Panc1 (cell line): ENCODE measurements at regions not wholly inside any gene's neighbourhood (a gene's known extent, or its start where the extent isn't known, plus 50 kb on each side); places are given as distances from the start of the nearest gene placed in this dataset.

Experiments
- ATAC-seq: fragments of 200-7000 bp; cut with Tn5 transposase; 2 replicates; pipeline ENCODE4 v1.9.1; 2020; ENCODE audit warnings: mild to moderate bottlenecking, moderate library complexity
- BruUV-seq: library from RNA; stranded (reverse); fragments of 400-500 nt; replicated peaks from 2 replicates; lab custom pipeline; 2021; lab: Mats Ljungman, UMichigan
- CTCF ChIA-PET: fragments of 300-600 bp; sonication (Branson Sonifier 250); formaldehyde crosslinking; loops from one replicate; lab custom pipeline; 2022; ENCODE audit warnings: antibody characterized with exemption; lab: Charles Lee
- POLR2A ChIA-PET: fragments of 300-600 bp; sonication (Branson Sonifier 250); formaldehyde crosslinking; loops from one replicate; lab custom pipeline; 2022; ENCODE audit warnings: antibody characterized with exemption; lab: Charles Lee
- DNase-seq: peaks from one replicate; pipeline ENCODE4 v3.0.0-alpha.2; 2010; ENCODE audit warnings: low read depth, low spot score
- H3K27ac ChIP-seq: 2 replicates; pipeline ENCODE4 v1.5.1; 2011; ENCODE audit warnings: mild to moderate bottlenecking, low read length, inconsistent platforms
- H3K27me3 ChIP-seq: fragments of 200-500 bp; sonication (Bioruptor generic); 2 replicates; pipeline ENCODE4 v1.6.0; 2014; ENCODE audit warnings: low read length, inconsistent platforms; ENCODE audit not compliant: control insufficient read depth, insufficient read depth
- H3K36me3 ChIP-seq: fragments of 200-500 bp; sonication (Bioruptor generic); 2 replicates; pipeline ENCODE4 v1.5.1; 2014; ENCODE audit warnings: inconsistent platforms, mild to moderate bottlenecking, low read length, moderate library complexity; ENCODE audit not compliant: control insufficient read depth, insufficient read depth
- H3K4me1 ChIP-seq: 2 replicates; pipeline ENCODE4 v1.5.1; 2011; ENCODE audit warnings: inconsistent platforms, mild to moderate bottlenecking, low read length, moderate library complexity; ENCODE audit not compliant: control insufficient read depth, insufficient read depth
- H3K4me3 ChIP-seq, 2 experiments: 2 replicates each; pipeline ENCODE4 v1.5.1; 2011 to 2012; ENCODE audit warnings: low read depth in 2 of 2, low read length in 2 of 2, mild to moderate bottlenecking in 2 of 2, inconsistent platforms in 1 of 2, moderate library complexity in 1 of 2
- H3K9me3 ChIP-seq: fragments of 200-500 bp; sonication (Bioruptor generic); 2 replicates; pipeline ENCODE4 v1.5.1; 2014; ENCODE audit warnings: low read depth, mild to moderate bottlenecking, inconsistent platforms, low read length, moderate library complexity; ENCODE audit not compliant: control insufficient read depth, insufficient read depth
- CTCF ChIP-seq: fragments of 450-650 bp; IDR thresholded peaks from 2 replicates; pipeline ENCODE4 v1.5.1; 2017; ENCODE audit warnings: mild to moderate bottlenecking
- POLR2AphosphoS5 ChIP-seq: IDR thresholded peaks from 2 replicates; pipeline ENCODE4 v1.6.1; 2012; ENCODE audit warnings: mild to moderate bottlenecking, low read depth, low read length, moderate library complexity
- REST ChIP-seq, 2 experiments: IDR thresholded peaks; 2 replicates each; pipeline ENCODE4 v1.6.1; 2011 to 2012; ENCODE audit warnings: low read depth in 2 of 2, control low read depth in 1 of 2, low read length in 1 of 2, mild to moderate bottlenecking in 1 of 2, moderate library complexity in 1 of 2; ENCODE audit not compliant: insufficient read depth in 1 of 2
- SIN3A ChIP-seq: IDR thresholded peaks from 2 replicates; pipeline ENCODE4 v1.6.1; 2012; ENCODE audit warnings: low read depth, mild to moderate bottlenecking, low read length, moderate library complexity, borderline replicate concordance; ENCODE audit not compliant: insufficient read depth
- TCF7L2 ChIP-seq: IDR thresholded peaks from 2 replicates; pipeline ENCODE4 v1.6.1; 2011; ENCODE audit warnings: mild to moderate bottlenecking, low read depth, low read length, inconsistent platforms
- in situ Hi-C: cut with HindIII; loops from 2 replicates; pipeline ENCODE4 v1.10.0; 2016; ENCODE audit warnings: low sequenced_read_pairs, low pct_unique_long_range_greater_than_20kb
- intact Hi-C: fragments of 100-400 bp; cut with micrococcal nuclease; formaldehyde crosslinking; loops from one replicate; pipeline ENCODE4 v1.10.0; 2022; ENCODE audit not compliant: unreplicated experiment

GRCh38 chr16:66315210-66315825 lies 51.2 kb upstream of the CDH5 start:
- no peak for TF ChIP-seq TCF7L2
- TF ChIP-seq CTCF, result peak; percentile 93
- in situ Hi-C loops (no loop called here), intact Hi-C loops (loop anchor here (1.0 kb wide), 1 partner anchor 40 kb away; no protein-coding TSS in a partner anchor)
- no peak overlapping the region for H3K4me3 ChIP-seq
- DNase-seq (peak; percentile 47), ATAC-seq (peak; percentile 93)
- H3K27ac ChIP-seq, result no peak overlapping the region
- POLR2A ChIA-PET, result no interaction called here
- CTCF ChIA-PET, result interaction anchor here (0.6 kb wide), 1 partner anchor 174 kb away, joined by 3 read pairs; no protein-coding TSS in a partner anchor
- no peaks in the 10 kb centered on the region for H3K9me3 ChIP-seq
- H3K27me3 ChIP-seq, result no peaks in the 10 kb centered on the region
- BruUV-seq, result no TSS peak
- H3K4me1 ChIP-seq, result no peaks in the 10 kb centered on the region
- H3K36me3 ChIP-seq, result no peaks in the 10 kb centered on the region

- BruUV-seq, result no TSS peak
- CTCF ChIA-PET, result no interaction called here
- Histone ChIP-seq H3K27me3 (no peaks in the 10 kb centered on the region; the same call in 1 of the 2 replicates), H3K27ac (no peak overlapping the region), H3K9me3 (no peaks in the 10 kb centered on the region), H3K36me3 (no peaks in the 10 kb centered on the region), H3K4me3 (no peak overlapping the region), H3K4me1 (no peaks in the 10 kb centered on the region)
- TF ChIP-seq CTCF, result no peak
- no peak for TF ChIP-seq POLR2AphosphoS5
- TF ChIP-seq TCF7L2, result no peak
- no peak for TF ChIP-seq SIN3A
- TF ChIP-seq REST (IDR thresholded peaks at IDR 0.05; ENCODE audit: insufficient read depth in 1 of 2, low read depth in 2 of 2, low read length in 1 of 2), result no peak
- ATAC-seq (no peak), DNase-seq (no peak)
- in situ Hi-C loops, result no loop called here
- POLR2A ChIA-PET, result no interaction called here
- intact Hi-C loops, result no loop called here
Measured at GRCh38 chr16:66311306-66311705, 55.2 kb upstream of the CDH5 start.
